Fibroblast of villous mesenchyme (primary cell): ENCODE measurements at regions not wholly inside any gene's neighbourhood (a gene's known extent, or its start where the extent isn't known, plus 50 kb on each side); places are given as distances from the start of the nearest gene placed in this dataset.
"Not testable (repeated sequence)": the region's sequence is repeated elsewhere in the genome, so short reads cannot be mapped to it uniquely, and the experiment has no call there.

ENCODE experiments used
- DNase-seq: peaks from one replicate; pipeline ENCODE4 v3.0.0-alpha.2; 2010; ENCODE audit warnings: low read depth
- H3K4me3 ChIP-seq: 2 replicates; pipeline ENCODE4 v1.5.1; 2011; ENCODE audit warnings: low read depth, mild to moderate bottlenecking, low read length
- CTCF ChIP-seq: IDR thresholded peaks from 2 replicates; pipeline ENCODE4 v1.5.1; 2012; ENCODE audit warnings: low read depth, mild to moderate bottlenecking, low read length; ENCODE audit not compliant: insufficient read depth

DNA sequence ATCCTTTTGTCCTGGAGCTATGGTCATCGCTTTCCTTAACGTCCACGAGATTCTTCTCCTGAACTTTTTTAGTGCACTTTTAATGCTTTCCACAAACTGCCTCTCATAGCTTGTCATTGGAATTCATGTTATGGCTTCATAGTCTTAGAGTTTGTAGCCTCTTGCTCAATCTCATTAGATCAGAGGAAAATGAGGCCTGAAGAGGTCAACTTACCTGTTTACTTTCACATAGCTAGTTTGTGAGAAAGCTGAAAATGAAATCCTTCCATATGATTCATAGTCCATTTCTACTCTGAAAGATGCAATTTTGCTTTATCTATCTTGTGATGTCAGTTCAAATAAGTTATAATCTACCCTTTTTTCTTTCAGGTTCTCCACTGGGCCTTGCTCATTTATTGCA, 1747.2 kb upstream of the RAG2 start:
- DNase-seq: no peak
- H3K4me3 ChIP-seq: no peak overlapping the region
- TF ChIP-seq CTCF: no peak

DNA sequence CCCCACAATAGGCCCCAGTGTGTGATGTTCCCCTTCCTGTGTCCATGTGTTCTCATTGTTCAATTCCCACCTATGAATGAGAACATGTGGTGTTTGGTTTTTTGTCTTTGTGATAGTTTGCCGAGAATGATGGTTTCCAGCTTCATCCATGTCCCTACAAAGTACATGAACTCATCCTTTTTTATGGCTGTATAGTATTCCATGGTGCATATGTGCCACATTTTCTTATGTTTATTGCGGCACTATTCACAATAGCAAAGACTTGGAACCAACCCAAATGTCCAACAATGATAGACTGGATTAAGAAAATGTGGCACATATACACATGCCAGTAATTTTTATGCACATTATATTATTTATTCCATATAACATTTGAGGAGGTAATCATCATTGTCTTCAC, 1743.6 kb upstream of the RAG2 start:
- not testable (repeated sequence) for DNase-seq, H3K4me3 ChIP-seq

GRCh38 chr11:38339835-38340440, 1741.9 kb upstream of the RAG2 start:
- H3K4me3 ChIP-seq: no peak overlapping the region
- TF ChIP-seq CTCF: no peak
- no peak for DNase-seq

DNA sequence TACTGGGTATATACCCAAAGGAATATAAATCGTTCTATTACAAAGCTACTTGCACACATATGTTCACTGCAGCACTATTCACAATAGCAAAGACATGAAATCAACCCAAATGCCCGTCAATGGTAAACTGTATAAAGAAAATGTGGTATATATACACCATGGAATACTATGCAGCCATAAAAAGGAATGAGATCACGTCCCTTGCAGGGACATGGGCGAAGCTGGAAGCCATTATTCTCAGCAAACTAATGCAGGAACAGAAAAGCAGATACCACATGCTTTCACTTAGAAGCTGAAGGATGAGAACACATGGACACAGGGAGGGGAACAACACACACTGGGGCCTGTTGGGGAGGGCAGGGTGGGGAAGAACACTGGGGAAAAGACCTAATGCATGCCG, 1740.0 kb upstream of the RAG2 start:
- DNase-seq, H3K4me3 ChIP-seq: not testable (repeated sequence)

DNA sequence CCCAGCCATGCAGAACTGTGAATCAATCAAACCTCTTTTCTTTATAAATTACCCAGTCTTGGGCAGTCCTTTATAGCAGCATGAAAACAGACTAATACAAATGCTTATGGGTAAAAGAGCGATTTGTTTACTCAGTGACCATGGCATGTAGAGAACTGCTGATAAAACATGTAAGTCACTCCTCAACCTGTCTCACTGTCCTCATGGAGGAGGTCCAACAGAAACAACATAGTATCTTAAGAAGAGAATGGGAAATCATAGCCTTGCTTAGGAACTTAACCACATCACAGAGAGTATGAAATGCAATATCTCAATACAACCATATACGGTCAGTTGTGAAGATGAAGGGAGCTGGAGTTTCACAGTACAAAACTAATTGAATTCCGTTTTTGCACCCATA, 1734.0 kb upstream of the RAG2 start:
- no peak for DNase-seq
- no peak for TF ChIP-seq CTCF

DNA sequence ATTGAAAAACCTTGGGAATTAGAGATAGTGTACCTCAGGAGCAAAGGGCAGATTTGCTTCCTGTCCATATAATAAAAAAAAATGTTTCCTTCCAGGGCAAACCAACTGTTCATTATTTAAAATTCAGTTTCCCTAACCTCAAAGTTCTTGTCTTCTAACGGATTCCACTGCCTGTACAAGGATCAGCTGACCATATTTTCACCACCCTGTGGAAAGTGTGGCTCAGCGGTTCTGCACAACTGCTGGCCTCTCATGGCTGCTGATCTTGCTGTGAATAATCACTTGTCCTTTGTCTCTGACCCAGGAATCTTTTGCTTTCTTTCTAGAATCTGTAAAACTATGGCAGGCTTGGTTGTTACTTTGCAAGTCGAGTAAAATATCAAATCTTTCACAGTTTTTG, 1732.5 kb upstream of the RAG2 start:
- no peak overlapping the region for H3K4me3 ChIP-seq
- TF ChIP-seq CTCF: no peak
- no peak for DNase-seq

More for the DNA sequence above, 1734.0 kb upstream of the RAG2 start:
- H3K4me3 ChIP-seq: no peak overlapping the region

- TF ChIP-seq CTCF: no peak
- DNase-seq: no peak
- H3K4me3 ChIP-seq: no peak overlapping the region
Observed at GRCh38 chr11:38323961-38324761, 1726.1 kb upstream of the RAG2 start.

GRCh38 chr11:38315151-38315550, 1717.1 kb upstream of the RAG2 start:
- no peak for TF ChIP-seq CTCF
- no peak overlapping the region for H3K4me3 ChIP-seq
- DNase-seq: peak; percentile 17
